Psoas muscle (tissue), 7 donors: ENCODE measurements at regions not wholly inside any gene's neighbourhood (a gene's known extent, or its start where the extent isn't known, plus 50 kb on each side); places are given as distances from the start of the nearest gene placed in this dataset.

ENCODE experiments used
- ATAC-seq, 4 donors: fragments of 200-7000 bp; cut with Tn5 transposase; one replicate each; pipeline ENCODE4 v1.9.1; 2020; ENCODE audit warnings: moderate library complexity in 3 of 4, mild to moderate bottlenecking in 2 of 4
- DNase-seq, 2 donors: peaks; one replicate each; pipeline ENCODE4 v3.0.0-alpha.2; 2020
- H3K27ac ChIP-seq: fragments of 200-600 bp; one replicate; pipeline ENCODE4 v1.8.0; 2022
- H3K27me3 ChIP-seq, 3 donors: fragments of 200-600 bp in 1 of 3; one replicate each; pipeline versions ENCODE4 v1.6.1 to v1.8.0; 2013 to 2022; ENCODE audit warnings: low read length in 2 of 3, mild to moderate bottlenecking in 2 of 3, moderate library complexity in 1 of 3; ENCODE audit not compliant: insufficient read depth in 3 of 3
- H3K36me3 ChIP-seq, 2 donors: fragments of 200-600 bp in 1 of 2; one replicate each; pipeline versions ENCODE4 v1.6.1 to v1.8.0; 2013 to 2022; ENCODE audit warnings: low read depth in 1 of 2, mild to moderate bottlenecking in 1 of 2, moderate library complexity in 1 of 2; ENCODE audit not compliant: insufficient read depth in 1 of 2
- H3K4me1 ChIP-seq: fragments of 200-600 bp; one replicate; pipeline ENCODE4 v1.8.0; 2022
- H3K4me3 ChIP-seq: fragments of 200-600 bp; one replicate; pipeline ENCODE4 v1.8.0; 2022; ENCODE audit warnings: mild to moderate bottlenecking
- H3K9me3 ChIP-seq: fragments of 200-600 bp; one replicate; pipeline ENCODE4 v1.8.0; 2022
- CTCF ChIP-seq: fragments of 200-600 bp; IDR thresholded peaks from one replicate; pipeline ENCODE4 v1.8.0; 2022; ENCODE audit warnings: antibody characterized with exemption
- WGBS, 3 donors: extraction: QIAGEN DNeasy Blood & Tissue Kit; methylation state at CpG; one replicate each; pipeline versions ENCODE4 v1.1.6 to v1.1.7; 2013; 5-methylcytosine and 5-hydroxymethylcytosine counted together
- intact Hi-C, 2 donors: fragments of 100-400 bp; cut with DNase I; formaldehyde crosslinking; loops; one replicate each; pipeline versions ENCODE4 v1.11.0 to v1.14.2; 2022
- donor health status: healthy with polysubstance abuse.
- donor health status: DM: no; HTN: no; CAD: no; lungs with moderate emphysema.
- donor health status: Bipolar disorder and iron deficiency.
- donor health status: healthy.
- donor health status: DM: yes; HTN: yes; CAD: no.
- donor health status: DM: no; HTN: no; CAD: no.
- donor health status: DM: yes; HTN: yes; CAD: no.

- Histone ChIP-seq H3K36me3 (no peaks in the 10 kb centered on the region), H3K27me3 (no peaks in the 10 kb centered on the region), H3K9me3 (no peaks in the 10 kb centered on the region), H3K4me3 (no peak overlapping the region), H3K27ac (no peak overlapping the region), H3K4me1 (no peaks in the 10 kb centered on the region)
- no peak for TF ChIP-seq CTCF
- DNase-seq (no peak), ATAC-seq (no peak)
- intact Hi-C loops: no loop called here
- WGBS, 3 donors: 71 to 79% (median 76%) methylated on average over 5 of the region's 5 CpGs
Measured at GRCh38 chr5:101278011-101278687, 375.1 kb upstream of the ST8SIA4 start.

- no peaks in the 10 kb centered on the region for H3K36me3 ChIP-seq
- WGBS, 3 donors: 66 to 73% (median 67%) methylated on average over 2 of the region's 2 CpGs
- no peak for TF ChIP-seq CTCF
- H3K27ac ChIP-seq: no peak overlapping the region
- H3K4me1 ChIP-seq: no peaks in the 10 kb centered on the region
- ATAC-seq: no peak
- no peaks in the 10 kb centered on the region for H3K9me3 ChIP-seq
- H3K4me3 ChIP-seq: no peak overlapping the region
- no peak for DNase-seq
- intact Hi-C loops: no loop called here
- no peaks in the 10 kb centered on the region for H3K27me3 ChIP-seq
Measured at GRCh38 chr5:101271945-101272344, 368.9 kb upstream of the ST8SIA4 start.

- ATAC-seq (no peak), DNase-seq (no peak)
- Histone ChIP-seq H3K27ac (no peak overlapping the region), H3K4me1 (no peaks in the 10 kb centered on the region), H3K36me3 (no peaks in the 10 kb centered on the region), H3K9me3 (no peaks in the 10 kb centered on the region), H3K27me3 (no peaks in the 10 kb centered on the region), H3K4me3 (no peak overlapping the region)
- no peak for TF ChIP-seq CTCF
- WGBS, 3 donors: 69 to 73% (median 71%) methylated on average over 2 of the region's 2 CpGs
- intact Hi-C loops: no loop called here
Measured at GRCh38 chr5:101271416-101271815, 368.3 kb upstream of the ST8SIA4 start.

- DNase-seq (no peak), ATAC-seq (no peak)
- intact Hi-C loops: no loop called here
- H3K27me3 ChIP-seq: no peaks in the 10 kb centered on the region
- no peaks in the 10 kb centered on the region for H3K9me3 ChIP-seq
- no peaks in the 10 kb centered on the region for H3K4me1 ChIP-seq
- WGBS, 3 donors: 89 to 93% (median 90%) methylated on average over 9 of the region's 9 CpGs
- H3K36me3 ChIP-seq: no peaks in the 10 kb centered on the region
- no peak overlapping the region for H3K27ac ChIP-seq
- TF ChIP-seq CTCF: no peak
- H3K4me3 ChIP-seq: no peak overlapping the region
Measured at GRCh38 chr5:101260857-101261256, 357.8 kb upstream of the ST8SIA4 start.

GRCh38 chr5:101253096-101253495 is 350.0 kb upstream of the ST8SIA4 start:
- peaks cover 4% of the 10 kb centered on the region for H3K9me3 ChIP-seq
- DNase-seq (no peak), ATAC-seq (no peak)
- H3K27me3 ChIP-seq: no peaks in the 10 kb centered on the region
- no peak overlapping the region for H3K27ac ChIP-seq
- TF ChIP-seq CTCF: no peak
- intact Hi-C loops: no loop called here
- no peaks in the 10 kb centered on the region for H3K36me3 ChIP-seq
- 76 to 85% (median 82%) methylated on average over 4 of the region's 4 CpGs for WGBS, 3 donors
- H3K4me1 ChIP-seq: no peaks in the 10 kb centered on the region
- H3K4me3 ChIP-seq: no peak overlapping the region
